Anterior cingulate cortex (tissue), 58 donors: ENCODE measurements at regions not wholly inside any gene's neighbourhood (a gene's known extent, or its start where the extent isn't known, plus 50 kb on each side); places are given as distances from the start of the nearest gene placed in this dataset.
"Not testable (repeated sequence)": the region's sequence is repeated elsewhere in the genome, so short reads cannot be mapped to it uniquely, and the experiment has no call there.

Experiments
- DNase-seq, 58 donors: peaks; one replicate each; lab custom pipeline; 2025; lab: John Stamatoyannopoulos, UW

GRCh38 chrX:117843749-117844148, 272.9 kb downstream of the KLHL13 start:
- no peak for DNase-seq

DNA sequence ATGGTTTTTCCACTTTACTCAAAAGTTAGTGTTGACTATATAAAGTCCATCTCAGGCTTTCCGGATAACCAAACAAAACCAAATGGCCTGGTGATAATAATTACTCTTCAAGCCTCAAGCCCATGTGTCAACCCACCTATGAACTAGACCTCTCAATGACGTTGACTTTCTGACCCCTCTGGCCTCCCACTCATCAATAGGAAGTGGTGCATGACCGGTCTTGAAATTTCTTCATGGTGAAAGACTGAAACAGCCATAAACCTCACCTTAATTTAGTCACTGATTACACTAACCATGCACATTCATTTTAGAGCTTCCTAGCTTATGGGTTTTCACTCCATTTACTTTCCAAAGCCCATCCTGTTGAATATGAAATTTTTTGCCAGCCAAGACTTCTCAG, 276.0 kb downstream of the KLHL13 start:
- no peak for DNase-seq

GRCh38 chrX:117839544-117839943, 277.1 kb downstream of the KLHL13 start:
- DNase-seq, result no peak

- DNase-seq, result no peak
Measured at GRCh38 chrX:117838581-117839331, 277.9 kb downstream of the KLHL13 start.

- DNase-seq, result no peak
Measured at GRCh38 chrX:117835034-117835433, 281.6 kb downstream of the KLHL13 start.

- no peak for DNase-seq
Measured at GRCh38 chrX:117834076-117834475, 282.5 kb downstream of the KLHL13 start.

GRCh38 chrX:117821472-117821871, 295.1 kb downstream of the KLHL13 start:
- DNase-seq, result not testable (repeated sequence)

GRCh38 chrX:117808426-117808825, 308.2 kb downstream of the KLHL13 start:
- DNase-seq, result no peak

- no peak for DNase-seq
Measured at GRCh38 chrX:117803463-117803862, 313.1 kb downstream of the KLHL13 start.

DNA sequence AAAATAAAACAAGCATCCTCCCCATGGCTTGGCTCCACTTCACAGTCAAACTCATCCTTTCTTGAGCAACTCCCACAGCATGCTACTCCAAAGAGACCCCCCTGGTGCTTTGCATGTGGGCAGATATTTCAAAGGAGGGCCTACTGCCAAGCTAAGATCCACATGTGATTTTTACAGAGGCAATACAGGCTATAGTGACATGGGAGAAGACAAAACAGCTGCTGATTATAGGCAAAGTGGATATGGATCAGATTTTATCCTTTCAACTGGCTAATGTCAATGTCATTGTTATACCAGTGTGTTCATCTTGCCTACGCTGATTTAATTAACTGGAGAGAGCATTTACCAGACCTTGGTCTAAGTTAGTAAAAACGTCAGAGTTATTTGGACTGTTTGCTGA, 328.3 kb downstream of the KLHL13 start:
- DNase-seq, result no peak

DNA sequence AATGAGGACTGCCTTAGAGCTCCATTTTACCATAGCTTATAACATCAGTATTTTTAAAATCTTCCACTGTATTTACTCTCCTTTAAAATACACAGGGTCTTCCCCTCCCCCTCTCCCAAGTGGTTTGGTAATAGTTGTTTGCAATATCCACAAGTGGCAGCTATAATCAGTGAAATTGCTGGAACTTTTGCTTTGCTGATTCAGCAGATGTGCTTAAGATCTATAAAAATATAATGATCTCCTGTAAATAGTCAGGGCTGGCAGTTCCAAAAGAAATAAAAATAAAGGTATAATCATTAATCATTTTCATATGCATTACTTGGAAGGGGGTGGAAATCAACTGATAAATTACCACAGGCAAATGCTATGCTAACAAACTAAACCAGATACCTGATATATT, 345.2 kb downstream of the KLHL13 start:
- no peak for DNase-seq

- no peak for DNase-seq
Measured at GRCh38 chrX:117768861-117769604, 347.6 kb downstream of the KLHL13 start.

GRCh38 chrX:117765211-117765610, 351.4 kb downstream of the KLHL13 start:
- DNase-seq, result no peak

DNA sequence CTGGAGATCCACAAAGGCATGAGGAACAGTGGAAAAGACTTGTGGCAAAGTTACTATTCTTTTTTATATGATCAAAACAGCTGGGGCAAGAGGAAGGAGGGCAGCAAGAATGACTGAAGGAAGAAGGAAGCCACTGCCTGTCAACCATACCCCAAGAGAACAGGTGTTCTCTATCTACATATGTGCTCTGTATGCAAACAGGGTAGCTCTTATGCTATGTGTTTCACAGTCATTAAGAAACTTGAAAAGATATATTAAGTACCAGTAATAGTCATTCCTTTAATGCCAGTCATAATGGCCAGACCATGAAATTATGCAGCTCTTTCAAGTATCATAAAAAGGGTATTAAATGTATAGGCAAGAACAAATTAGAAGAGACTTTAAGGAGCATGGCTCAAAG, 363.9 kb downstream of the KLHL13 start:
- no peak for DNase-seq

DNA sequence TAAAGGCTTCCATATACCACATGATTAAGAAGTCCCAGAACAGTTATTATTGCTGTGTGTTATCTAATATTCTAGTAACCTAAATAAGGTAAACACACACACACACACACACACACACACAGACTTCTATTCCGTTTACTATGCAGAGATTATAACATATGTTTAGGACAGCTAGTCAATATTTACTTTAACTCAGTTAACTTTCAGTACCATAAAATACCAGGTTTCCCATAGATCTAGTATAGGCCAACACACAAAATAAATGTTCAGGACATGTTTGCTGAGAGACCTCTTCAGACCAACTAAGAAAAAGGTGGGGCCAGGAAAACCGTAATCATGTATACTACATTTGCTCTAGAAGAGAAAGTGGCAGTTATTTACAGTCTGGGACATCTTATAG, 365.5 kb downstream of the KLHL13 start:
- no peak for DNase-seq

DNA sequence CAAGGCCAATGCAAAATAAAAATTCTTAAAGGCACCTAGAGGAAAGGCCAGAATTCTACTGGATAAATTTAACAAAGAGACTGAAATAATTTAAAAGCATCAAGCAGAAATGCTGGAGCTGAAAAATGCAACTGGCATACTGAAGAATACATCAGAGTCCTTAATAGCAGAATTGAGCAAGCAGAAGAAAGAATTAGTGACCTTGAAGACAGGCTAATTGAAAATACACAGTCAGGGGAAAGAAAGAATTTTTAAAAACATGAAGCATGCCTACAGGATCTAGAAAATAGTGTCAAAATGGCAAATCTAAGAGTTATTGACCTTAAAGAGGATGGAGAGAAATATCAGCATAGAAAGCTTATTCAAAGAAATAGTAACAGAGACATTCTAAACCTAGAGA, 371.7 kb downstream of the KLHL13 start:
- DNase-seq, result no peak

GRCh38 chrX:117743469-117744251, 372.9 kb downstream of the KLHL13 start:
- peak in 1 of 58 donors; percentile 0 for DNase-seq

GRCh38 chrX:117713411-117713810, 403.2 kb downstream of the KLHL13 start:
- DNase-seq, result no peak

DNA sequence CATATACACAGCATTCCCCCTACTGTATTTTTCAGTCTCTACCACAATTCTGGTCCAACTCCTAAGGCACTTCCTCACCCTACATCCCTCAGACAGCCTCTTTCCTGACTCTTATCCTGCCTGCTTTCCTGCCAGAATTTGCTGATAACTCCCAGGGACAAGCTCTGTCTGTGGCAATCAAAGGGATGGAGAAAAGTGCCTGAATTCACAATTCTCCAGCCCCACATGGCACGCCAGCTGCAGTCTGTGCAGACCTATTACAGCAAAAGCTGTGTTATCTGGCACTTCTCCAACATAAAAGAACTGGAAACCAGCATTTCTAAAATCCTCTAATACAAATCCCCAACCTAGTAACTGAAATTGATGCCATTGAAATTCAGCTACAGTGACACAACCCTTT, 404.8 kb downstream of the KLHL13 start:
- peak in 1 of 58 donors; percentile 0 for DNase-seq

DNA sequence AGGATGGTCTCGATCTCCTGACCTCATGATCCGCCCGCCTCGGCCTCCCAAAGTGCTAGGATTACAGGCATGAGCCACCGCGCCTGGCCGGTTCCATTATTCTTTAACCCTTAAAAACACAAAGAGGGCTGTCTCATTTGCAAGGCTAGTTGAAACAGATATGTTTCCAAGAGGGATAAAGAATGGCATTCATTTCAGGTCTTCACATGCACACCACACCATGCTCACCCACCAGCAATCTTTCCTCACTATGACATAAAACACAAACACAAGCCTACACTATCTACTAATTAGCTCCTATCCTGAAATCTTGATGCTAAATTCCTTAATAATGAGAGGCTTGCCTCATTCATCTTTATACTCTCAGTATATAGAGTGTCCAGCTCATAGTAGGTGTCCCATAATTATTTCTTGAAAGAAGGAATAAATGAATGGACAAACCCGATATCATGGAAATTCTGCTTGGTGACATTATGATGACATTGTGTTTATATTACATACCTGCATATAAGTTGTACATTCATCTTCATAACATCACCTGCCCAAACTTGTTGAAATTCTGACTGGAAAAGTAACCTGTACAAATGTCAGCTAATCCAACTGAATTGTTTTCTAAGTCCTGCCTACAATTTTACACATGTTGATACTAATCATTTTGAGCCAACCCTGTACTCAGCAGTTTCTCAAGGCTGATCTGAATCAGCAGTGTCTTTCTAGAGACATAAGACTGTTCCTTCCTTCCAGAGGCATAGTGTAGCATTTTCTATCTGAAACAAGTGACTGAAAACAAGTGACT, 408.5 kb downstream of the KLHL13 start:
- DNase-seq, result no peak
